ENCODE measurements at regions not wholly inside any gene's neighbourhood (a gene's known extent, or its start where the extent isn't known, plus 50 kb on each side); places are given as distances from the start of the nearest gene placed in this dataset.

- H4K91ac ChIP-seq (ENCODE audit: low read depth, low read length, poor library complexity): no peak overlapping the region
- H2BK12ac ChIP-seq (ENCODE audit: low read length): no peak overlapping the region
- H2AFZ ChIP-seq (ENCODE audit: low read length): no peak overlapping the region
- no peaks in the 10 kb centered on the region for H3K36me3 ChIP-seq (replicated peaks in 1 of 2; ENCODE audit: control insufficient read depth in 2 of 2, insufficient read depth in 2 of 2, low read length in 2 of 2)
- no peak overlapping the region for H3K4ac ChIP-seq (ENCODE audit: low read length)
- H3K79me1 ChIP-seq (ENCODE audit: low read depth, low read length): no peaks in the 10 kb centered on the region
- H4K8ac ChIP-seq (ENCODE audit: low read depth, low read length): no peak overlapping the region
- H3K23ac ChIP-seq (ENCODE audit: low read depth, low read length, poor library complexity): no peak overlapping the region
- H3K4me2 ChIP-seq (ENCODE audit: insufficient read depth, low read length, poor library complexity, severe bottlenecking): no peak overlapping the region
- H3K9me3 ChIP-seq (replicated peaks in 1 of 2; ENCODE audit: control insufficient read depth in 2 of 2, insufficient read depth in 1 of 2, low read depth in 1 of 2, low read length in 2 of 2): no peaks in the 10 kb centered on the region
- WGBS, 2 donors (ENCODE audit: extremely low coverage in 2 of 2, insufficient read length in 2 of 2, insufficient replicate concordance in 1 of 2): no CpG with 5 or more reads among the region's 6 CpGs
- no peak overlapping the region for H3K4me3 ChIP-seq (ENCODE audit: low read length in 2 of 2)
- no peak overlapping the region for H3K18ac ChIP-seq (ENCODE audit: low read length)
- H3K4me1 ChIP-seq (ENCODE audit: control insufficient read depth in 2 of 2, insufficient read depth in 1 of 2, low read depth in 1 of 2, low read length in 2 of 2): no peaks in the 10 kb centered on the region
- no peak overlapping the region for H2BK5ac ChIP-seq (ENCODE audit: low read length)
- H2BK120ac ChIP-seq (ENCODE audit: low read depth, low read length): no peak overlapping the region
- no peak overlapping the region for H3K27ac ChIP-seq (replicated peaks; ENCODE audit: low read length)
- no peak overlapping the region for H2AK5ac ChIP-seq (ENCODE audit: low read depth, low read length)
- H3K9ac ChIP-seq (ENCODE audit: low read depth, low read length, poor library complexity): no peak overlapping the region
- H3K14ac ChIP-seq (ENCODE audit: low read length): no peak overlapping the region
- no peak for DNase-seq (ENCODE audit: low spot score)
- no peak overlapping the region for H2BK15ac ChIP-seq (ENCODE audit: low read length)
- no peaks in the 10 kb centered on the region for H3K27me3 ChIP-seq (ENCODE audit: control insufficient read depth in 3 of 3, insufficient read depth in 3 of 3, low read depth in 1 of 3, low read length in 3 of 3)
Observed at GRCh38 chr17:77763023-77763422, 195.5 kb upstream of the TNRC6C start.

DNA sequence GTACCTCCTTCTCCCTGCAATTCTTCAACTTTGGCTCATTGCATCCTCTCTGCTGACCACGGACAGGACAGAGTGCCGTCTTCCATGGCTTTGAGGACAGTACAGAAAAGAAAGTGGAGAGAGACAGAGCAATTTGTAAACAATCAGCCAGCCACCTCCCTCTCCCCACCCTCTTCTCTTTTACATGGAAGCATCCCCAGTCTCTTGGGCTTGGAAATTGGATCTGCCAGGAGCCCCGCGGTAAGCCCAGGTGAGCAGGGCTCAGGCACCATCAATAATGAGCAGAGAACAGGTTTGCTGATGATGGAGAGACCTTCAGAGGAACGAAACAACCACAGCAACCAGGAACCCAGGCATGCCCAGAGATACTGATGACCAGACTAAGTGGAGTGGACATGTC is 194.9 kb upstream of the TNRC6C start:
- Histone ChIP-seq H2BK15ac (ENCODE audit: low read length) (no peak overlapping the region), H2AFZ (ENCODE audit: low read length) (no peak overlapping the region)
- WGBS, 2 donors (ENCODE audit: extremely low coverage in 2 of 2, insufficient read length in 2 of 2, insufficient replicate concordance in 1 of 2): no CpG with 5 or more reads among the region's 5 CpGs

GRCh38 chr17:77765292-77765691 is 193.2 kb upstream of the TNRC6C start:
- no peak overlapping the region for H3K14ac ChIP-seq (ENCODE audit: low read length)
- H3K79me1 ChIP-seq (ENCODE audit: low read depth, low read length): no peaks in the 10 kb centered on the region
- H3K4me2 ChIP-seq (ENCODE audit: insufficient read depth, low read length, poor library complexity, severe bottlenecking): no peak overlapping the region
- H2BK120ac ChIP-seq (ENCODE audit: low read depth, low read length): no peak overlapping the region
- no peak overlapping the region for H3K9ac ChIP-seq (ENCODE audit: low read depth, low read length, poor library complexity)
- H4K8ac ChIP-seq (ENCODE audit: low read depth, low read length): no peak overlapping the region
- H3K23ac ChIP-seq (ENCODE audit: low read depth, low read length, poor library complexity): no peak overlapping the region
- no peak overlapping the region for H2AFZ ChIP-seq (ENCODE audit: low read length)
- H3K27me3 ChIP-seq (ENCODE audit: control insufficient read depth in 3 of 3, insufficient read depth in 3 of 3, low read depth in 1 of 3, low read length in 3 of 3): peaks cover 0 to 16% (median 0%) of the 10 kb centered on the region in 3 experiments
- H3K4me3 ChIP-seq (ENCODE audit: low read length in 2 of 2): no peak overlapping the region
- H3K36me3 ChIP-seq (replicated peaks in 1 of 2; ENCODE audit: control insufficient read depth in 2 of 2, insufficient read depth in 2 of 2, low read length in 2 of 2): no peaks in the 10 kb centered on the region
- no peak overlapping the region for H4K91ac ChIP-seq (ENCODE audit: low read depth, low read length, poor library complexity)
- no peak overlapping the region for H3K27ac ChIP-seq (replicated peaks; ENCODE audit: low read length)
- H2BK15ac ChIP-seq (ENCODE audit: low read length): no peak overlapping the region
- no peak for DNase-seq (ENCODE audit: low spot score)
- WGBS, 2 donors (ENCODE audit: extremely low coverage in 2 of 2, insufficient read length in 2 of 2, insufficient replicate concordance in 1 of 2): no CpG with 5 or more reads among the region's 1 CpG
- no peak overlapping the region for H2AK5ac ChIP-seq (ENCODE audit: low read depth, low read length)
- H3K4ac ChIP-seq (ENCODE audit: low read length): no peak overlapping the region
- no peak overlapping the region for H2BK5ac ChIP-seq (ENCODE audit: low read length)
- H3K18ac ChIP-seq (ENCODE audit: low read length): no peak overlapping the region
- H3K4me1 ChIP-seq (ENCODE audit: control insufficient read depth in 2 of 2, insufficient read depth in 1 of 2, low read depth in 1 of 2, low read length in 2 of 2): peaks cover 0 to 5% of the 10 kb centered on the region in 2 donors
- no peak overlapping the region for H2BK12ac ChIP-seq (ENCODE audit: low read length)
- H3K9me3 ChIP-seq (replicated peaks in 1 of 2; ENCODE audit: control insufficient read depth in 2 of 2, insufficient read depth in 1 of 2, low read depth in 1 of 2, low read length in 2 of 2): no peaks in the 10 kb centered on the region

More for the DNA sequence above, 194.9 kb upstream of the TNRC6C start:
- Histone ChIP-seq H2BK5ac (ENCODE audit: low read length) (no peak overlapping the region), H4K91ac (ENCODE audit: low read depth, low read length, poor library complexity) (no peak overlapping the region), H3K4ac (ENCODE audit: low read length) (no peak overlapping the region), H3K4me1 (ENCODE audit: control insufficient read depth in 2 of 2, insufficient read depth in 1 of 2, low read depth in 1 of 2, low read length in 2 of 2) (no peaks in the 10 kb centered on the region), H3K4me3 (ENCODE audit: low read length in 2 of 2) (no peak overlapping the region), H3K14ac (ENCODE audit: low read length) (no peak overlapping the region), H3K9me3 (replicated peaks in 1 of 2; ENCODE audit: control insufficient read depth in 2 of 2, insufficient read depth in 1 of 2, low read depth in 1 of 2, low read length in 2 of 2) (no peaks in the 10 kb centered on the region), H3K18ac (ENCODE audit: low read length) (no peak overlapping the region), H3K4me2 (ENCODE audit: insufficient read depth, low read length, poor library complexity, severe bottlenecking) (no peak overlapping the region), H3K36me3 (replicated peaks in 1 of 2; ENCODE audit: control insufficient read depth in 2 of 2, insufficient read depth in 2 of 2, low read length in 2 of 2) (no peaks in the 10 kb centered on the region), H4K8ac (ENCODE audit: low read depth, low read length) (no peak overlapping the region), H3K79me1 (ENCODE audit: low read depth, low read length) (no peaks in the 10 kb centered on the region), H2BK12ac (ENCODE audit: low read length) (no peak overlapping the region), H2BK120ac (ENCODE audit: low read depth, low read length) (no peak overlapping the region), H2AK5ac (ENCODE audit: low read depth, low read length) (peak overlapping the region; percentile 15), H3K23ac (ENCODE audit: low read depth, low read length, poor library complexity) (no peak overlapping the region), H3K9ac (ENCODE audit: low read depth, low read length, poor library complexity) (no peak overlapping the region), H3K27me3 (ENCODE audit: control insufficient read depth in 3 of 3, insufficient read depth in 3 of 3, low read depth in 1 of 3, low read length in 3 of 3) (peaks cover 0 to 3% (median 0%) of the 10 kb centered on the region in 3 experiments), H3K27ac (replicated peaks; ENCODE audit: low read length) (no peak overlapping the region)
- DNase-seq (ENCODE audit: low spot score): no peak

DNA sequence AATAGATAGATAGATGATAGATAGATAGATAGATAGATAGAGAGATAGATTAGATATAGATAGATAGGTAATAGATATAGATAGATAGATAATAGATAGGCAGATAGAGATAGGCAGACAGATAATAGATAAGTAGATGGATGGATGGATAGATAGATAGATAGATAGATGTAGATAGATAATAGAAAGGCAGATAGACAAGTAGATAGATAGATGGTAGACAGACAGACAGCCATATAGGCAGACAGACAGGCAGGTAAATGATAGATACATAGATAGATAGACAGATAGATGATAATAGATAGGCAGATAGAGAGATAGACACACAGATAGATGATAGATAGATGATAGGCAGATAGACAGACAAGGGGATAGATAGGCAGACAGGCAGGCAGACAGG is 191.4 kb upstream of the TNRC6C start:
- Histone ChIP-seq H2AK5ac (ENCODE audit: low read depth, low read length) (no peak overlapping the region), H3K79me1 (ENCODE audit: low read depth, low read length) (no peaks in the 10 kb centered on the region), H3K4ac (ENCODE audit: low read length) (no peak overlapping the region), H3K9ac (ENCODE audit: low read depth, low read length, poor library complexity) (no peak overlapping the region), H2BK120ac (ENCODE audit: low read depth, low read length) (no peak overlapping the region), H2BK5ac (ENCODE audit: low read length) (no peak overlapping the region), H2BK12ac (ENCODE audit: low read length) (no peak overlapping the region), H3K4me2 (ENCODE audit: insufficient read depth, low read length, poor library complexity, severe bottlenecking) (no peak overlapping the region), H3K27me3 (ENCODE audit: control insufficient read depth in 3 of 3, insufficient read depth in 3 of 3, low read depth in 1 of 3, low read length in 3 of 3) (peaks cover 0 to 16% (median 0%) of the 10 kb centered on the region in 3 experiments), H4K91ac (ENCODE audit: low read depth, low read length, poor library complexity) (no peak overlapping the region), H3K4me3 (ENCODE audit: low read length in 2 of 2) (no peak overlapping the region), H4K8ac (ENCODE audit: low read depth, low read length) (no peak overlapping the region), H3K14ac (ENCODE audit: low read length) (no peak overlapping the region), H3K9me3 (replicated peaks in 1 of 2; ENCODE audit: control insufficient read depth in 2 of 2, insufficient read depth in 1 of 2, low read depth in 1 of 2, low read length in 2 of 2) (no peaks in the 10 kb centered on the region), H3K23ac (ENCODE audit: low read depth, low read length, poor library complexity) (no peak overlapping the region), H3K27ac (replicated peaks; ENCODE audit: low read length) (no peak overlapping the region), H2AFZ (ENCODE audit: low read length) (no peak overlapping the region), H3K4me1 (ENCODE audit: control insufficient read depth in 2 of 2, insufficient read depth in 1 of 2, low read depth in 1 of 2, low read length in 2 of 2) (peaks cover 0 to 14% of the 10 kb centered on the region in 2 donors), H3K18ac (ENCODE audit: low read length) (no peak overlapping the region), H2BK15ac (ENCODE audit: low read length) (no peak overlapping the region), H3K36me3 (replicated peaks in 1 of 2; ENCODE audit: control insufficient read depth in 2 of 2, insufficient read depth in 2 of 2, low read length in 2 of 2) (no peaks in the 10 kb centered on the region)
- DNase-seq (ENCODE audit: low spot score): no peak
